Esophagus muscularis mucosa (tissue), 3 donors: ENCODE measurements at regions not wholly inside any gene's neighbourhood (a gene's known extent, or its start where the extent isn't known, plus 50 kb on each side); places are given as distances from the start of the nearest gene placed in this dataset.

ENCODE experiments used
- CTCF ChIP-seq, 3 experiments: fragments of 200-600 bp in 2 of 3; fragments of 450-650 bp in 1 of 3; sonication (generic) in 2 of 3; IDR thresholded peaks; one replicate each; pipeline ENCODE4 v1.5.1; 2017 to 2019; ENCODE audit warnings: antibody characterized with exemption in 3 of 3, mild to moderate bottlenecking in 2 of 3, moderate library complexity in 1 of 3
- POLR2A ChIP-seq: fragments of 450-650 bp; IDR thresholded peaks from one replicate; pipeline ENCODE4 v1.6.1; 2017; ENCODE audit warnings: antibody characterized with exemption, moderate library complexity, mild to moderate bottlenecking, low read depth

DNA sequence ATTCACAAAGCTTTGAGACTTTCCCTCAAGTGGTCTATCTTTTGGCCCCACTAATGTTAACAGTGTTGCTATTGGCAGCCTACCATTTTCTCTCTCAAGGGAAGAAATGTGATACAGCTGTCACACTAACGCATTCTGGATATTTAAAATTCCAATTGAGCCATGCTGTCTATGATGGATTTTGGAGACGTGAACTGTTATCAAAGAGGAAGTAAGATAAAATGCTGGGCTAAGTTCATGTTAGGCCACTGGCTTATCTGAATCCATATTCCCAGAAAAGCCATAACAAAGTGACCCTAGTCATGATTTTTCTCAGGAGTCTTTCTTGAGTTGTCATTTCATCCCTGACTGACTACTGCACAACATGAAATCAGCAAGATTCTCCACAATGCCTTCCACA, 200.2 kb downstream of the PHLDA1 start:
- no peak for TF ChIP-seq CTCF (IDR thresholded peaks at IDR 0.05)
- no peak for TF ChIP-seq POLR2A
